Esophagus muscularis mucosa (tissue), 4 donors: ENCODE measurements at regions not wholly inside any gene's neighbourhood (a gene's known extent, or its start where the extent isn't known, plus 50 kb on each side); places are given as distances from the start of the nearest gene placed in this dataset.
"Not testable (repeated sequence)": the region's sequence is repeated elsewhere in the genome, so short reads cannot be mapped to it uniquely, and the experiment has no call there.

Experiments
- DNase-seq: peaks from one replicate; pipeline ENCODE4 v3.0.0-alpha.2; 2017; ENCODE audit errors: extremely low spot score
- H3K27ac ChIP-seq, 4 donors: fragments of 200-600 bp; sonication (generic); replicated peaks in 1 of 4; 1 replicate in 3 of 4; 2 replicates in 1 of 4; pipeline ENCODE4 v1.5.1; 2016 to 2019; ENCODE audit warnings: mild to moderate bottlenecking in 1 of 4
- H3K27me3 ChIP-seq, 4 donors: fragments of 200-600 bp; sonication (generic); one replicate each; pipeline versions ENCODE4 v1.5.1 to v1.6.0; 2016 to 2019
- H3K36me3 ChIP-seq, 4 donors: fragments of 200-600 bp; sonication (generic); one replicate each; pipeline ENCODE4 v1.5.1; 2016 to 2019
- H3K4me1 ChIP-seq, 4 donors: fragments of 200-600 bp; sonication (generic); one replicate each; pipeline ENCODE4 v1.5.1; 2016 to 2019
- H3K4me3 ChIP-seq, 4 donors: fragments of 200-600 bp; sonication (generic); 1 replicate in 2 of 4; 2 replicates in 2 of 4; pipeline ENCODE4 v1.5.1; 2016 to 2019; ENCODE audit warnings: mild to moderate bottlenecking in 4 of 4, moderate library complexity in 1 of 4
- H3K9me3 ChIP-seq, 4 donors: fragments of 200-600 bp; sonication (generic); 1 replicate in 3 of 4; 2 replicates in 1 of 4; pipeline ENCODE4 v1.5.1; 2016 to 2019
- WGBS: methylation state at CpG from one replicate; pipeline ENCODE4 v1.1.5; 2018; 5-methylcytosine and 5-hydroxymethylcytosine counted together
- intact Hi-C: fragments of 100-400 bp; cut with DNase I; formaldehyde crosslinking; loops from one replicate; pipeline ENCODE4 v1.15.1; 2023

DNA sequence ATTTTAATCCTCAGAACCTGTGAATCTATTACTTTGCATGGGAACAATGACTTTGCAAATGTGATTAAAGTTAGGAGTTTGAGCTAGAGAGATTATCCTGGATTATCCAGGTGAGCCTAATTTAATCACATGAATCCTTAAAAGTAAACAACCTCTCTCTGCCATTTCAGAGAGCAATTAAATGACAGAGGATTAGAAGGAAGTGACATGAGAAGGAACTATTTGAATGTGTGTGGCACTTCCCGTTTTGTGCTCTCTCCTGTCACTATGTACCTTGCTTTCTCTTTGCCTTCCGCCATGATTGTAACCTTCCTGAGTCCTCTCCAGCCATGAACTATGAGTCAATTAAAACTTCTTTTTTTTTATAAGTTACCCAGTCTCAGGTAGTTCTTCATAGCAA, 559.2 kb downstream of the PRIM2 start:
- DNase-seq, H3K9me3 ChIP-seq, H3K27ac ChIP-seq, H3K4me1 ChIP-seq, H3K36me3 ChIP-seq, H3K4me3 ChIP-seq, H3K27me3 ChIP-seq, intact Hi-C loops: not testable (repeated sequence)
- WGBS, result 92% methylated on average over 2 of the region's 2 CpGs

DNA sequence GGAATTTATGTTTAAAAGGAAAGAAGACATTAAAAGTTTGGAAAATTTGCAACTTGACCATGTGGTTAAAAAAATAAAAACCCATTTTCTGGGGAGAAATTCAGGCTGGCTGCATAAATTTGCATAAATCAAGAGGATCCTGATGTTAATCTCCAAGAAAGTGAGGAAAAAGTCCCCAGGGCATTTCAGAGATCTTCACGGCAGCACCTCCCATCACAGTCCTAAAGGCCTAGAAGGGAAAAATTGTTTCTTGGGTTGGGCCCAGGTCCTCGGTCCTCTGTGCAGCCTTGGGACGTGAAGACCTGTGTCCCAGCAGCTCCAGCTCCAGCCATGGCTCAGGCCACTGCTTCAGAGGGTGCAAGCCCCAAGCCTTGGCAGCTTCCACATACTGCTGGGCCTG, 560.3 kb downstream of the PRIM2 start:
- H3K36me3 ChIP-seq, DNase-seq, H3K27ac ChIP-seq, H3K9me3 ChIP-seq, H3K27me3 ChIP-seq, H3K4me3 ChIP-seq, H3K4me1 ChIP-seq, intact Hi-C loops: not testable (repeated sequence)
- 51% methylated on average over 3 of the region's 3 CpGs for WGBS

DNA sequence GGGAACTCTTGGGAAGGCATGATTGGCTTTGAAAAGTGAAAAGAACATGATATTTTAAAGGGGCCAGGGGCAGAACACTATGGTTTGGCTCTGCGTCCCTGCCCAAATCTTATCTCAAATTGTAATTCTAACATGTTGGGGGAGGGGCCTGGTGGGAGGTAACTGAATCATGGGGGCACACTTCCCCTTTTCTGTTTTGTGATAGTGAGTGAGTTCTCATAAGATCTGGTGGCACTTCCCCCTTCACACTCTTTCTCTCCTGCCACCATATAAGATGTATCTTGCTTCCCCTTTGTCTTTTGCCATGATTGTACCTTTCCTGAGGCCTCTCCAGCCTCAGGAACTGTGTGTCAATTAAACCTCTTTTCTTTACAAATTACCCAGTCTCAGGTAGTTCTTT, 561.4 kb downstream of the PRIM2 start:
- H3K27ac ChIP-seq, H3K4me1 ChIP-seq, intact Hi-C loops: not testable (repeated sequence)

DNA sequence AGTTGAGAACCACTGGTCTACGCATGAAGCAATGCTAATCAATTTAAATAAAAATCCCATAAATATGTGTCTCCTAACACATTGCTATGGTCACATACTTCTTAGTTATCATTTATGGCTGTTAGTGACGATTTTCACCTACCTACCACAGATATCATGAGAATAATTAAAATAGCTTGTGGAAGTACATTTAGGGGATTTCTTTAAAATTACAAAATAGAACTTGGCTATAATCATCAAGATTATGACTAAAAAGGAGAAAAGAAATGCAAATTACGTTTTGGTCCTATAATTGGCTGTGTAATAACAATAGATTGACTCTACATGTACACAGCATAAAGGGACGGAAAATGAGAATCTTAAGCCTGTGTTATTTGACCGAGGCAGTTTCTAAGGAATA, 581.4 kb downstream of the PRIM2 start:
- WGBS, result 81% methylated on average over 5 of the region's 5 CpGs
- H3K36me3 ChIP-seq, H3K27me3 ChIP-seq, H3K4me1 ChIP-seq, intact Hi-C loops, DNase-seq, H3K27ac ChIP-seq, H3K9me3 ChIP-seq, H3K4me3 ChIP-seq: not testable (repeated sequence)

More for the DNA sequence above, 561.4 kb downstream of the PRIM2 start:
- H3K9me3 ChIP-seq, DNase-seq, H3K4me3 ChIP-seq, H3K27me3 ChIP-seq, H3K36me3 ChIP-seq: not testable (repeated sequence)
- WGBS, result 71% methylated on average over 1 of the region's 1 CpG

DNA sequence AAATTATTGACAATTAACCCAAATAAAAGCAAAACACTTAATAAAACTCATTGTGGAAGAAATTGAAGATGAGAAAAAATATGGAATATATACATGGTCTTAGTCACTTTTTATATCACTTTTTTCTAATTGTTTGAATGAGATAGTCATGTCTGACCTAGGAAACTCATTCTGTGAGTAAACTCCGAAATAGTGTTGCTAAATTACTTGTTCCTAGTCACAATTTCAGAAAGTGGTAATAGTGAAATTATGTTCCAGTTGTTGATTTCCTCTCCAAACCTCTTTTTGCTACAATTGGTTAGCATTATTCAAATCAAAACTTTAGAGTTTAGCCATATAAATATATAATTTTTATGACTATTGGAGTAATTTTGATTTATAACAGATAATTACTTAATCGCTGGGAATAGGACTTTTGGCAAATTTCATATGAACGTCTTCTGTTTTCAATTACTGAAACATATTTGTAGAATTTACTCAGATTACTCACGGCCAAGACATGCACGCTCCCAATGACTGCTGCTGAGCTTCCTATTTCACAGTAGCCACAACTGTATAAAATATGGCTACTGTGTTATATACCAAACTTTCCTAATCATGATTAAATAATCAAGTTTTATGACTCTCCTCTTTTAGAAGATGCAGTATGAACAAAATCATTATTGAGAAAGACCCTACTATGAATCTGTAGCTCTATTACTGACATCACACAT, 583.4 kb downstream of the PRIM2 start:
- intact Hi-C loops, H3K4me1 ChIP-seq, H3K4me3 ChIP-seq, H3K27me3 ChIP-seq, H3K27ac ChIP-seq, DNase-seq, H3K9me3 ChIP-seq, H3K36me3 ChIP-seq: not testable (repeated sequence)
- WGBS, result 87% methylated on average over 3 of the region's 5 CpGs

DNA sequence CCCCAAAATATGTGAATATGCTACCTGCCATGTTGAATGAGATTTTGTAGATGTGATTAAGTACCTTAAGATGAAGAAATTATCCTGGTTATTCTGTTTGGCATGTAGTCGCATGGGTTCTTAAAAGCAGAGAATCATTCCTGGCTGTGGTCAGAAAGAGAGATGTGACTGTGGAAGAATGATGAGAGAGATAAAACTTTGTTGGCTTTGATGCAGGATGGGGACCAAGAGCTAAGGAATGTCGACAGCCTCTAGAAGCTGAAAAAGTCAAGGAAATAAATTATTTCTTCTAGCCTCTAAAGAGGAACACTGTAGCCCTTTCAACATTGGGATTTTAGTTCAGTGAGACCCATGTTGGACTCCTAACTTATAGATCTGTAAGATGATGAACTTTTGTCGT, 584.0 kb downstream of the PRIM2 start:
- H3K27ac ChIP-seq, H3K9me3 ChIP-seq, H3K4me3 ChIP-seq, H3K36me3 ChIP-seq, H3K27me3 ChIP-seq, H3K4me1 ChIP-seq, DNase-seq, intact Hi-C loops: not testable (repeated sequence)
- WGBS, result 80% methylated on average over 3 of the region's 3 CpGs

DNA sequence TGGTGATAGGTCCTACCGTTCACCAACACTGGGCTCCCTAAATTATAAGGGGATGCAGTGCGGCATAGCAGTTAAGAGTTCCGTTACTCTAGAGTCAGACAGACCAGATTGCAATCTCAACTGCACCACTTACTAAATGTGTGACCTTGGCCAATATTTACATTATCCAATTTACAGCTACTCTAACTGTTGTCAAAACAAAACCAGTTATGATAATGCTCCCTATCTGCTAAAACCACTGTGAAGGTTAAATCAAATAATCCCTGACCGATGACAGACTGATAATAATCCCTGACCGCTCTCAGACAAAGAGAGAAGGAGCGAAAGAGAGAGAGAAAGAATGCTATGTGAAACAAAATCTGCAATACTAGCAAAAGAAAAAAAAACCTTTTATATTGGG, 586.9 kb downstream of the PRIM2 start:
- DNase-seq, H3K27ac ChIP-seq, H3K9me3 ChIP-seq, H3K4me1 ChIP-seq, H3K27me3 ChIP-seq, intact Hi-C loops, H3K36me3 ChIP-seq, H3K4me3 ChIP-seq: not testable (repeated sequence)
- 89% methylated on average over 6 of the region's 6 CpGs for WGBS

DNA sequence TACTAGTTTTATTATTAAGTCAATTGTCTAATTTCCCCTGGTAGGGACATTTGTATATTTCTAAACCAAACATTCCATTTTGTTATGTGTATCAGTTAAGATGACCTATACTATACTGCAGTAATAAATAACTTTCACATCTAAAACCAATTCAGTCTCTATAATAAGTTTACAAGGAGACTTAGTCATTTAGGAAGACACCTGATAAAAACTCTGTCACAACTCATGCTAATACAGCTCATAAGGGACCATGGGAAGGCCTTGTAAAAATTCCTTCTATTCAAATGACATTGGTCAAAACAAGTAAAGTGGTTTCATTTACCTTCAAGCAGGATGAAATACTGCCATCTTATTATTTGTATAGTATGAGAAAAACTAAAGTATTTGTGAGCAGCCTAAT, 597.9 kb downstream of the PRIM2 start:
- intact Hi-C loops, H3K27me3 ChIP-seq, H3K4me3 ChIP-seq, DNase-seq, H3K9me3 ChIP-seq, H3K4me1 ChIP-seq, H3K27ac ChIP-seq: not testable (repeated sequence)
- H3K36me3 ChIP-seq, result peaks cover 0 to 26% (median 12%) of the 10 kb centered on the region in 4 donors

DNA sequence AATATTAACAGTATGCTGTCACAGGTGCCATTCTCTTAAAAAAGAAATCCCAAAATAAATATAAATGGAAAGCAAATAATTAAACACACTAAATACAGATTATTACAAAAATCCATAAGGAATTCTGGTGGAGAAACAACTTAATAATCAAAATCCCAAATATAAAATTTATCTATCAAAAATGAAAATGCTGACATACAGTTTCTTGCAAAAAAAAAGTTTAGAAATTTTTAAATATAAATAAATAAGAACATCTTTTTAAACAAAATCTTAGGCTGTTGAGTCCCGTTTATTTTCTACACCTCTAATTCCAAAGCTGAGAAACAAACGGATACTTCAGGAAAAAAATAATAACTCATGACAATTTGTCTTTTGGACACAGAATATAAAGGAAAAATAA, 625.5 kb downstream of the PRIM2 start:
- H3K4me3 ChIP-seq, H3K27me3 ChIP-seq, H3K4me1 ChIP-seq, DNase-seq, H3K27ac ChIP-seq, intact Hi-C loops, H3K9me3 ChIP-seq: not testable (repeated sequence)
- WGBS, result 91% methylated on average over 2 of the region's 2 CpGs
- H3K36me3 ChIP-seq, result peaks cover 10 to 16% (median 12%) of the 10 kb centered on the region in 4 donors

DNA sequence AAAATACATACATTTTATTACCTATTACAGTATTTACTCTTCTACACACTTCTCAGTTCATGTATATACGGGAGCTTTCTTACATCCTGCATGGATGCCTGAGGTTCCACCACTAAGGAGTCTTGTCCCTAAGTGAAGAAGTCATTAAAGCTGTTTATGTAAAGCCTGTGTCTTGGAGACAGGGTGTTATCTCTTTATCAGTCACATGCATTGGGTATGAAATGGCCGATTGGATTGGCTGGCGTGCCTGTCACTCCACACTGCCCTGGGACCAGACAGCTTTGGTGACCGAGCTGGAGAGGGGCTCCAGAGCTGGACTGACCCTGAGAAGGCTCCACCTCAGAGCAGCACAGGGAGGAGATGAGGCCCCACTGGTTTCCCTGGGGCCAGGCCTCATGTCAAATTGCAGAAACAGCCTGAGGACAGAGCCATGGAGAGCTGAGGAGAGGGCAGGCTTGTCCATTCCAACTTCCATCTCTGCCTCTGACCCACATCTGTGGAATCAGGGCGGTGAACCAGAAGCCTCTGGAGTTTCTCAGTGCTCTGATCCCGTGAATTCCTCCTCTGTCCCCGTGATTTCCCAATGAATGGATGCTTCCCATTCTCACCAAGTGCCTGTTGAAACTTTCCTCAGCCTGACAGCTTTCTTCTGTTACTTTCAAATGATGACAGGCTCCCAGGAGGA, 628.8 kb downstream of the PRIM2 start:
- H3K27ac ChIP-seq, H3K4me1 ChIP-seq, DNase-seq, intact Hi-C loops, H3K9me3 ChIP-seq, H3K27me3 ChIP-seq, H3K4me3 ChIP-seq: not testable (repeated sequence)
- H3K36me3 ChIP-seq, result peaks cover 13 to 40% (median 23%) of the 10 kb centered on the region in 4 donors
- WGBS, result 95% methylated on average over 7 of the region's 7 CpGs

DNA sequence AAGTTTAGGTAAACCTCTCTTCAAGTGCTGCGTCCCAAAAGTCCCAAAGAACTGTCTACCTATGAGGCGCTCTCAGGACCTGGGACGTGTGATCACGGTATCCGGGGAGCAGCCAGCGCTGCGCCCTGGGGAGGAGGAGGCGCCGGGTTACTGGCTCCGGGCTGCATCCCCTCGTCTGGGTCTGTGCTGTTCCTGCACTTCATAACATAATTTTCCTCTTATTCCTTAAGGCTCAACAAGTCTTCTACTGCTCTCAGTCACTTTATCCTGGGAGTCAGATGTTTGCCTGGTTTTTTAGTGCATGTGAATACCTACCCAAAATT, 629.3 kb downstream of the PRIM2 start:
- DNase-seq, H3K9me3 ChIP-seq, H3K27me3 ChIP-seq, intact Hi-C loops, H3K4me3 ChIP-seq, H3K4me1 ChIP-seq, H3K27ac ChIP-seq: not testable (repeated sequence)
- over 99% methylated on average over 11 of the region's 11 CpGs for WGBS
- H3K36me3 ChIP-seq, result peaks cover 13 to 43% (median 23%) of the 10 kb centered on the region in 4 donors

DNA sequence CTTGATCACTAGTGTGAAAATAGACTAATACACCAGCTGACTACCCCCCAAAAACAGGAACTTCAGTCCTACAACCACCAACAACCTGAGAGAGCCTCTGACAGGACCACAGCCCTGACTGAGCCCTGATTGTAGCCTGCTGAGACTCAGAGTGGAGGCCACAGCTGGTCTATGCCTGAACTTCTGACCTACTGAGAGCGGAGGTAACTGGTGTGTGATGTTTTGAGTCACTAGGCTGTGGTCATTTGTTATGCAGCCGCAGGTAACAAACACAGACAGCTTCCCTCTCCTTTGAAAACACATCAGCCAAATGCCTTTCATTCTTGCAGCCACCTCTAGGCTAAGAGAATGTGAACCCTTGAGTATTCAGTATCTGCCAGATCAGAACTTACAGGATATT, 631.1 kb downstream of the PRIM2 start:
- H3K27me3 ChIP-seq, H3K4me3 ChIP-seq, H3K4me1 ChIP-seq, H3K9me3 ChIP-seq, H3K27ac ChIP-seq, intact Hi-C loops, DNase-seq: not testable (repeated sequence)
- WGBS, result 100% methylated on average over 1 of the region's 2 CpGs
- peaks cover 13 to 43% (median 23%) of the 10 kb centered on the region in 4 donors for H3K36me3 ChIP-seq

DNA sequence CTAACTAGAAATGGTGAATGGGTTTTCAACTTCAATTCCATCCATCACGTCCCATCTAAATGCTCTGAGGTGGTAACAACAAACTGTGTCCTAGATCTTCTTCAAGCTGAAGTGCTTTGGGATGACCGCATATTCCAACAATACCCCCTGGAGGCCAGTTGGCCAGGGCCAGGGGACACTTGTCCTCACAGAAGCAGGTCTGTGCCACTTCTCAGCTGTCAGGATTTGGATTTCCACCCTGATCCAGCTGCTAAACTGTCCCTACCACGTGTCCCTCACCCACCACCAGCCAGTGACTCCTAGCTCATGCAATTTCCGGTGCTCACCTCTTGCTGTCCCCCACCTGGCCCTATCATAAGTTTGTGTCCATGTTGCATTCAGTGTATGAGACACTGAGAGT, 633.0 kb downstream of the PRIM2 start:
- intact Hi-C loops, H3K27ac ChIP-seq: not testable (repeated sequence)
- WGBS, result 84% methylated on average over 4 of the region's 4 CpGs

More for the DNA sequence above, 633.0 kb downstream of the PRIM2 start:
- H3K4me3 ChIP-seq, H3K9me3 ChIP-seq, DNase-seq, H3K4me1 ChIP-seq, H3K27me3 ChIP-seq: not testable (repeated sequence)
- H3K36me3 ChIP-seq, result peaks cover 13 to 51% (median 30%) of the 10 kb centered on the region in 4 donors
